ENCODE measurements at regions not wholly inside any gene's neighbourhood (a gene's known extent, or its start where the extent isn't known, plus 50 kb on each side); places are given as distances from the start of the nearest gene placed in this dataset.

DNA sequence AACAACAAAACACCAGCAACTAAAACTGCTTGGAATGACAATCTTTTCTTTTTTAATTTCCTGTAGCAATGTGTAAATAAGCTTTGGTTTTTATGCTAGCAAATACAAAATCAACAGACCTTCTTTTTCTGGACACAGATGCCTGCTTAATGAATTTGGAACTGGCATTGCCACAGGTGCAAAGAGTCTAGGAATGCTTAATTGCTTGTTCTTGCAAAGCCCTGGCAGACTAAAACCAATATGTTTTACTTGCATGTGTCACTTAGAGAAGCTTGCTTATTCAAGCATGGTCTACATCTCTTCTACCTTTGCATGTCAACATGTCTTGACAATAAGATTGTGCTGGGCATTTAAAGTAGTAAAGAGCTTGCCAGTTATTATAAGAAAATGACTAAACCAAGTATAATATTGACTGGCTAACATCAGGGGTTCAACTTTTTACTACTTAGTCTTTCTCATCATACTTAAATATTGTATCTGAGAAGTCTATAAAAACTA is 656.7 kb upstream of the NDST4 start:
- H3K4me1 Mint-ChIP-seq: no peaks in the 10 kb centered on the region
- no peak overlapping the region for H3K27ac Mint-ChIP-seq (ENCODE audit: unreplicated experiment)
- no peak overlapping the region for H3K4me3 Mint-ChIP-seq
- TF ChIP-seq, protein P1, sequence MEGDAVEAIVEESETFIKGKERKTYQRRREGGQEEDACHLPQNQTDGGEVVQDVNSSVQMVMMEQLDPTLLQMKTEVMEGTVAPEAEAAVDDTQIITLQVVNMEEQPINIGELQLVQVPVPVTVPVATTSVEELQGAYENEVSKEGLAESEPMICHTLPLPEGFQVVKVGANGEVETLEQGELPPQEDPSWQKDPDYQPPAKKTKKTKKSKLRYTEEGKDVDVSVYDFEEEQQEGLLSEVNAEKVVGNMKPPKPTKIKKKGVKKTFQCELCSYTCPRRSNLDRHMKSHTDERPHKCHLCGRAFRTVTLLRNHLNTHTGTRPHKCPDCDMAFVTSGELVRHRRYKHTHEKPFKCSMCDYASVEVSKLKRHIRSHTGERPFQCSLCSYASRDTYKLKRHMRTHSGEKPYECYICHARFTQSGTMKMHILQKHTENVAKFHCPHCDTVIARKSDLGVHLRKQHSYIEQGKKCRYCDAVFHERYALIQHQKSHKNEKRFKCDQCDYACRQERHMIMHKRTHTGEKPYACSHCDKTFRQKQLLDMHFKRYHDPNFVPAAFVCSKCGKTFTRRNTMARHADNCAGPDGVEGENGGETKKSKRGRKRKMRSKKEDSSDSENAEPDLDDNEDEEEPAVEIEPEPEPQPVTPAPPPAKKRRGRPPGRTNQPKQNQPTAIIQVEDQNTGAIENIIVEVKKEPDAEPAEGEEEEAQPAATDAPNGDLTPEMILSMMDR (conservative IDR thresholded peaks at IDR 0.05): no peak
- H3K36me3 Mint-ChIP-seq (ENCODE audit: low read depth): no peaks in the 10 kb centered on the region
- no peaks in the 10 kb centered on the region for H3K9me3 Mint-ChIP-seq
- no peak for DNase-seq (ENCODE audit: low read depth, low spot score)
- H3K27me3 Mint-ChIP-seq (ENCODE audit: low read depth): no peaks in the 10 kb centered on the region

DNA sequence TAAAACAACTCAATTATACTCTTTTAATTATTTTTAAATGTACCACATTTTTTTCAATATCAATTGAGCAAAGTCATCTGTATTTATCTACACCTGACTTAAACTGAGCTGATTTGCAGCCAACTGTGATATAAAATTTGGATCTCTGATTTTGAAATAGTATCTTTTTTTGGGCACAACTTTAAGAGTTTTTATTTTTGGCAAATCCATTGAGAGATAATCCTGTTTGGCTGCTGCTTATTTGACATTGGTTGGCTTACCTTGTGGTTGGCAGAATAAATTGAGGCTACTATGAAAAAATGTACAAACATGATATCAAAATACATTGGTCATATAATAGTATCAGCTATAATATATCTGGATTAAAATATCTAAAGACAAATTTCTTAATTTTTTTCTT is 656.0 kb upstream of the NDST4 start:
- H3K9me3 Mint-ChIP-seq: no peaks in the 10 kb centered on the region
- no peak overlapping the region for H3K27ac Mint-ChIP-seq (ENCODE audit: unreplicated experiment)
- no peaks in the 10 kb centered on the region for H3K4me1 Mint-ChIP-seq
- no peaks in the 10 kb centered on the region for H3K27me3 Mint-ChIP-seq (ENCODE audit: low read depth)
- no peaks in the 10 kb centered on the region for H3K36me3 Mint-ChIP-seq (ENCODE audit: low read depth)
- H3K4me3 Mint-ChIP-seq: no peak overlapping the region
- DNase-seq (ENCODE audit: low read depth, low spot score): no peak
- TF ChIP-seq, protein P1 (conservative IDR thresholded peaks at IDR 0.05): no peak

DNA sequence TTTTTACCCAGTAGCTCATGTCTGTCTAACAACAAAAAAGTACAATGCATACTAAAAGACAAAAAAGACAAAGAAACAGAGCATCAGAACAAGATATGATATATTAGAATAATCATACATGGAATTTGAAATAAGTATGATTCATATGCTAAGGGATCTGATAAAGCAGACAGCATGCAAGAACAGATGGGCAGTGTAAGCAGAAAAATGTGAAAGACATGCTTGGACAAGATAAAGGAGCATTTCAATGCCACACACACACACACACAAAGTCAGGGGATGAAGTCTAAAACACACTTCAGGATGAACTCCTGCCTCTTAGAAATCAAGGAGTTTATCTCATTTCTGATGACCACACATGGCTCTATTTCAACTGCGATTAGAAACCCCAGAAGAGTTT is 649.6 kb upstream of the NDST4 start:
- Mint-ChIP-seq H3K36me3 (ENCODE audit: low read depth) (no peaks in the 10 kb centered on the region), H3K4me3 (no peak overlapping the region), H3K27me3 (ENCODE audit: low read depth) (no peaks in the 10 kb centered on the region), H3K27ac (ENCODE audit: unreplicated experiment) (no peak overlapping the region), H3K9me3 (no peaks in the 10 kb centered on the region), H3K4me1 (no peaks in the 10 kb centered on the region)
- TF ChIP-seq, protein P1 (conservative IDR thresholded peaks at IDR 0.05): no peak
- DNase-seq (ENCODE audit: low read depth, low spot score): no peak

DNA sequence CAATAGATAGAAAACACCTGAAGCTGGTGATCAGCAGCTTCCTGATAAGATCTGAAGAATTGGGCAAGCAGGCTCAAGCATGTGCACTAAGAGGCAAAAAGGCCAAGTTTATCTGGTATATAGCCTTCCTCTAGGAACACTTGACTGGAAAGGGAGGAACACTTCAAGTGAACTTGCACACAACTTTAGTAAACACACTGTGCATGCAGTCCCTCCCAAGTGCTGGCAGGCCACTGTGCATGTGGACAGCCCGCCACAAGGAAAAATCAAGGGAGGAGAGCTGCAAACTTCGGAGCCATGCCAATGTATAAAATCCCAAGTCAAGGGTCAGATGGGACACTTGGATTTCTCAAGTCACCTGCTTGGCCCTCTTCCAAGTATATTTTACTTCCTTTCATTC is 645.8 kb upstream of the NDST4 start:
- Mint-ChIP-seq H3K4me1 (no peaks in the 10 kb centered on the region), H3K36me3 (ENCODE audit: low read depth) (no peaks in the 10 kb centered on the region), H3K9me3 (peaks cover 3% of the 10 kb centered on the region), H3K4me3 (no peak overlapping the region), H3K27me3 (ENCODE audit: low read depth) (no peaks in the 10 kb centered on the region), H3K27ac (ENCODE audit: unreplicated experiment) (no peak overlapping the region)
- TF ChIP-seq, protein P1 (conservative IDR thresholded peaks at IDR 0.05): no peak
- no peak for DNase-seq (ENCODE audit: low read depth, low spot score)

DNA sequence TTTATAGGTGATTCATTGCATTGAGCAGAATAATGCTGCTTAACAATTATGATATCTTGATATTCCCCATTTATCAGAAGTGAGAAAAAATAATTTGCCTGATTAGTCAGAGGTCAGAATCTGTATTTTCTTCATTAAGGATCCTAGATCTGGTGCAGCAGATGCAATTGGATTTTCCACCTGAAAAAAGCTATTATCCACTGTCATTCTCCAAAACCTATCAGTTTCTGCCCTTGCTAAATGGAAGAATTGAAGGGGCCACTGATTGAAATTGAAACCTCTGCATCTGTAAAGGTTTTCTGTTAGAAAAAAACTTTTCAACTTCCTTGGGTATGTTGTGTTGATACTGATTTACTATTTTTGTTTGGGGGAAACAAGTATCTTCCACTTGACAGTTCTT is 636.0 kb upstream of the NDST4 start:
- H3K4me3 Mint-ChIP-seq: no peak overlapping the region
- peaks cover 7% of the 10 kb centered on the region for H3K9me3 Mint-ChIP-seq
- H3K36me3 Mint-ChIP-seq (ENCODE audit: low read depth): peaks cover 2% of the 10 kb centered on the region
- no peaks in the 10 kb centered on the region for H3K4me1 Mint-ChIP-seq
- no peaks in the 10 kb centered on the region for H3K27me3 Mint-ChIP-seq (ENCODE audit: low read depth)
- DNase-seq (ENCODE audit: low read depth, low spot score): no peak
- no peak overlapping the region for H3K27ac Mint-ChIP-seq (ENCODE audit: unreplicated experiment)
- TF ChIP-seq, protein P1 (conservative IDR thresholded peaks at IDR 0.05): no peak

DNA sequence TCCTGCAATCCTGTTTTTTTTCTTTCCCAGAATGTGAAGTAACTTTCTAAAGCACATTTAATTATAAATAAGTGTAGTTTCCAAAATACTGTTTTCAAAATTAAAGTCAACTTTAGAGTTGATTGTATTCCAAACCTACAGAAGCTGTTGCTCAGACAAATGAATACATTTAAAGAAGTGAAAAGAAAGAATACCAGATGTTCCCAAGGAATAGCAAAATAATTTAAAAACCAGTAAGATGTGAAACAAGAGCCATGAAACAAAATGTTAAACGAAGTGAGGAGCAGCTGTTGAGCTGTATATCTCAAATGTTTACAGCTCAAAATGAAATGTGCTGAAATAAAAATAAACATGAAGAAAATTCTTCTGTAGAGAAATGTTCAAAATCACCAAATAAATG is 627.4 kb upstream of the NDST4 start:
- H3K9me3 Mint-ChIP-seq: no peaks in the 10 kb centered on the region
- H3K36me3 Mint-ChIP-seq (ENCODE audit: low read depth): no peaks in the 10 kb centered on the region
- TF ChIP-seq, protein P1 (conservative IDR thresholded peaks at IDR 0.05): no peak
- H3K27ac Mint-ChIP-seq (ENCODE audit: unreplicated experiment): no peak overlapping the region
- H3K4me3 Mint-ChIP-seq: no peak overlapping the region
- no peak for DNase-seq (ENCODE audit: low read depth, low spot score)
- H3K27me3 Mint-ChIP-seq (ENCODE audit: low read depth): no peaks in the 10 kb centered on the region
- H3K4me1 Mint-ChIP-seq: peaks cover 6% of the 10 kb centered on the region
